Umbilical cord (tissue), 1 donor: ENCODE measurements at regions not wholly inside any gene's neighbourhood (a gene's known extent, or its start where the extent isn't known, plus 50 kb on each side); places are given as distances from the start of the nearest gene placed in this dataset.

ENCODE experiments used
- DNase-seq: peaks from one replicate; pipeline ENCODE4 v3.0.0-alpha.2; 2015; ENCODE audit warnings: low spot score

DNA sequence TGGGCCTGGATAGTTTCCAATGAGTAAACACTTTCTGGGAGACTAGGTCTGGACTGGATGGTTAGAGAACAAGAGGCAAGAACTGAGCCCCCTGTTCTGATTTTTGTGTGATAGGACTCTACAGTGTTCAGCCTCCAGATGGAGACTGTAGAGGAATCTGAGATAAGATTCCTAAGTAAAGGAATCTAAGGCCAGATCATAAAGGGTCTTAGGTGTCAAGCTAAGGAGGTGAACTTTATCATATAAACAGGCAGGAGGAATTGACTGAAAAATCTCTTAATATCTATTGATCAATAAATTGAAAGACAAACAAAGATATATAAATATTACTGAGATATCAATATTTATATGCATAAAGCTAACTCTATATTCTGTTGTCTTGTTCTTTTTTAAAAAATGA lies 449.1 kb upstream of the DAB1 start:
- DNase-seq: no peak

DNA sequence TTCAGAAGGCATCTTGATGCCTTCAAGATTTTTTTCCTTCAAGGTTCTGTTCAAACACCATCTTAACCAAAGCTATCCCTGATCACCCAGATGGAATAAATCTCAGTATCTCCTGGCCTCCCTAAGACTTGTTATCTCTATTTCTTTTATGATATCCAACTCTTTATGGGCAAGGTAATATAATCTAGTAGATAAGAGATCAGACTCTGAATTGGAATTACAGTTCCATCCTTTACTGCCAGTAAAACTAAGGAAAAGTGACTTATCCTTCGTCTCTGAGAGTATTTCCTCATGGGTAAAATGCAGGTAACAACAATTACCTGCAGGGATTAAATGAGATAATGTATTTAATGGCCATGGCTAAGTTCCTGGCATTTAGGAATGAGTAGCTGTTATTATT lies 445.0 kb upstream of the DAB1 start:
- DNase-seq: no peak

DNA sequence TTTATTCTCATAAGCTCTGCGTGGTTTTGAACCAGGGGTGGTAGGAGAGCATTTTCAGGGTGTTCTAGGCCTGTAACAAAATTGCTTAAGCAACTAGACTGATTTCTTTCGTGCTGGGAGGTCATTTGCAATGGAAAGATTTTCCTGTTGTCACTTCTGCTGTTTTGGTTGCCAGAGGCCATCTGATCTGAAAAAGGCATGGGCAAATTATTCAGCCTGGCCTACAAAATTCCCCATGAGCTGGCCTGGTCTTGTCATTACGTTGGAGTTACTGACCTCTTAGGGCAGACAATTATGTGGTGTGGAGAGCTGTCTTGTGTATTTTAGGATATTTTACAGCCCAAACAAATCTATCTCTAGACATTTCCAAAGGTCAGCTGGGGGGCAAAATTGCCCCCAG lies 444.4 kb upstream of the DAB1 start:
- DNase-seq: no peak

DNA sequence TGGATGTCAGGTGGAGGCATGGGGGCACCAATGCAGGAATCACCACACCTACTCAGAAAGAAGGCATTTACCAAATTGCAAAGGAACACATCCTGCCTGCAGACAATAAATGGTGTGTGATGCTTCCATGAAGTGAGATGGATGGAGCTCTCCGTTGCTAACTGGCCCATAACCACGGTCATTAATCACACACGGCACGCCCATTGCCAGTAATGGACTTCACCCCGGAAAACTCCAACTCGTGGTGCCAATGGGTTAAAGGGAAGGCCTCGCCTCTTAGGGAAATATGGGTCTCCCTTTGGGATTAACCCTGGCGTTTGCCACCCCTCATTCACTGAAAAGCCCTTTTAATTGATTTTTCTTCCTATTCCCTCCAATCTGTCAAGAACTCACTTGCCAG lies 443.1 kb upstream of the DAB1 start:
- DNase-seq: no peak

DNA sequence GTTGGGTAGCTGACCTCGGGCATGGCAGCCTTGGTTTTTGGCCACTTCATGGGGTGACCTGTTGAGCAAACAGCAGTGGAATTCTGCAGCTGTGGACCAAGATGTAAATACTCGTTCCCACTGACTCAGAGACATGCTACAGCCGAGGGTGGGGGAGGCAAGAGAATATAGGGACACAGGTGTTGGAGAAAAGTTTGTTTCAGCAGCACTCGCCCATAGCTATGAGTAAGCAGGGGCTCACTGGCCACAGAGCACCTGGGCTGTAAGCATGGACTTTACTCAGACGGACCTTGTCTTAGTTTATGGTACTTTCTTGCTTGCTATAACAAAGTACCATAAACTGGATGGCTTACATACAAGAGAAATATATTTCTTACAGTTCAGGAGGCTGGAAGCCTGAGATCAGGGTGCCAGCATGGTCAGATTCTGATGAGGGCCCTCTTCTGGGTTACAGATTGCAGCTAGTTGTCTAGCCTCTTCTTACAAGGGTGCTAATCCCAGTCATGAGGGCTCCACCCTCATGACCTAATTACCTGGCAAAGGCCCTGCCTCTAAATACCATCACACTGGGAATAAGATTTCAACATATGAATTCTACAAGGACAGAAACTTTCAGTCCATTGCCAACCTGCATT lies 437.2 kb upstream of the DAB1 start:
- DNase-seq: no peak

DNA sequence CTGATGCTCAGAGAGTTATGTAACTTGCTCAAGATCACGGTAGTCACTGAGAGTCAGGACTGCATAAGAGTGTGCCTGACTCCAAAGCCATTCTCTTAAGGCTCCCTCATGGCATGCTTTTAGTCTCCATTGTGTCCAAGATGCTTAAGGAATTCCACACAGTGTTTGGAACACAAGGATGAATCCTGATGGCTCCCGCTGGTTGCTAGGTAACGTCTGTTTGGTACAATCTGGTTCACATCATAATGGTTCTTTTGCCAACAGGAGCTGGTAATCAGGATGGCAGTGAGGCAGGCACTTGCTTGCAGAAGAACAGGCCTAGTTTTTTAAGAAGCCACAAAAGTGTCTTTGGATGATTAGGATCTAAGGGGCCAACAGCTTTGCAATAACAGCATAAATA lies 436.5 kb upstream of the DAB1 start:
- DNase-seq: no peak

DNA sequence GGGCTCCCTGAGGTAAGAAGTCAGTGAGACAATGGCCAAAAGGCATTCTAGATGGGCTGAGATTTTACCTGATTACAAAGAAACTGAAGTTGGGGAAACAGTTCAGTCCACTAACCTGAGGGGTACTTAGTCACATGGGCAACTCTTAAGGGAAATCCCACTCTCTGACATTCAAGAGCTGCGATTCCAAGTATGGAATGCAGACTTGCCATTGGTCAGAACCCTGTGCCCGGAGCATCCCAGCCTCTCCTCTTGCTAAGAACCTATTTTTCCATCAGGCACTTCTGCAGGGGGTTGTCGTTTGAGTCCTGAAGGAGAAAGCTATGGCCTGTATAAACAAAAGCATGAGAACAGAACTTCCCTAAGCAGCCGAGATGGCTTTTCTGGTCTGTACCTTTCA lies 434.9 kb upstream of the DAB1 start:
- DNase-seq: no peak

DNA sequence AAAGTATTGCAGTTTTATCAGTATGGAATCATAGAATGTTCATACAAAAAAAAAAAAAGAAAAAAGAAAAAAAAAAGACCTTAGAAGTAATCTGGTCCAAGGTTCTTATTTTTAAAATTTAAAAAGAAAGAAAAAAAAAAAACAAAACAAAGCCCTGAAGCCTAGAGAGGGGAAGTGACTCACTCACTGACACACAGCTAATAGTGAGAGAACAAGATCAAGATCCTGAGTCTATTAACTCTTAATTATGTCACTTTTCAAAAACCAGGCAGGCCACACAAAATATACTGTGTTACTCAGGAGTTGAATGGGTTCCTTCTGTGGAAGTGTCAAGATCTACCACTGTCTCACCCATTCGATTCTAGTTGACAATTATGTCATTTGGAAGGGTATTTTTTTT lies 433.9 kb upstream of the DAB1 start:
- no peak for DNase-seq

DNA sequence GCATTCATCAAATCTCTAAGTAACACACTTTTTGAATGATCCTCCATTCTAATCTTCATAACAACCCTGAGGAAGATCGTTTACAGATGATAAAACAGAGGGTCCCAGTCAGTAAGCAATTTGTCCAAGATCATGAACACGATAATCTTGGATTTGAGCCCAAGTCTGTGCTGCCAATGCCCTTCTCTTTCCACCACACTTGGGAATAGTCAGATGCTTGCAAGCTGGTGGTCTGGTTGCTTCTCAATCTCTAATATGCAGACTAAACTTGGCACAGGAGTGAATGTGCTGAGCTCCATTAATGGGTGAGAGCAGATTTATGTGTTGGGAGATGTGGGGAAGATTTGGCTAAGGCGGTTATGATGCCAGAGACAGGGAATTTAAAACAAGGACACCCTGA lies 430.6 kb upstream of the DAB1 start:
- peak; percentile 37 for DNase-seq

DNA sequence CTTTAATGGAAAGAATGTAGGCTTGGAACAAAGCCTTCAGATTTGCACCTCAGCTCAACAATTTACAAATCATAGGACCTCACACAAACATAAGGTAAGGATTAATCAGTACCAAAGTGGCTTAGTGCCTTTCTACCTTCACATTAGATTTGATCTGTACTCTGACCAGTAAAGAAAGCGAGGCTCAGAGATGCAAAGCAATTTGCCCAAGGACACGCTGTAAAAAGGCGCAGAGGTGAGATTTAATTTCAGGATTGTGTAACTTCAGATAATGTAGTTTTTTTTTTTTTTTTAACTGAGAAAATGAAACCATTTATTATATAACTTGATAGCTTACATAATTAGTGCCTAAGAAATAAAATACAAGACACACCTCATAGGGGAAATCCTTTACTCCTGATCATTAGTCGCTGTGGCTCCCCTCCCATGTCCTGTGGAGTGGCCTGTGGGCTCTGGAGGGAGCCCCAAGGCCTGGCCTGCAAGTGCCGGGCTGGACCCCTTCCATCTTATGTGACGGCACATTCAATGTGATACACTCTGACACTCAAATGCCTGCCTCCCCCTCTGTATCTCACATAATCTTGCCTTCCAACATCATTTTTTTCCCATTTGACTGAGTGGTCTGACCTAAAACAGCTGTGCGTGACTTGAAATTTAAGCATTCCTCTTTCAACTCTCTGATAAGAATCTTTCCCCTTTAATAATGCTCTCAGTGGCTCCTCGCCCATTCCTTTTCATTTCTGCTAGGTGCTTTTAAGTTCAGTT lies 426.5 kb upstream of the DAB1 start:
- no peak for DNase-seq

DNA sequence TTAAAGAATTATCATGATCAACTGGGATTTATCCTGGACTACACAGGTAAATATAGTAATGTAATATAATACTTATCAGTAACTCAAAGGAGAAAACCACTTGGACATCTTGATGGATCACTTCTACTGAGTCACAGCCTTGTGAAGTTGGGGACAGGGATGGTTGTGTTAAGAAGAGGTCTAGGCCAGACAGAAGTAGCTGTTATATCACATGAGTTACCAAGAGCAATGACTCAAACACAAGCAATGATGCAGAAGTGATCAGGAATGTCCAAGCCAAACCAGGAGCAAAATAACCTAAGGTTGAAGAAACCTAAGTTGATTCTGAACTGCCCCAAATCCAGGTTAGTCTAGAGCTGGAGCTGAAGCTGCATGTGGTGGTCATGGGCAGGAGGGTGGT lies 424.5 kb upstream of the DAB1 start:
- no peak for DNase-seq

DNA sequence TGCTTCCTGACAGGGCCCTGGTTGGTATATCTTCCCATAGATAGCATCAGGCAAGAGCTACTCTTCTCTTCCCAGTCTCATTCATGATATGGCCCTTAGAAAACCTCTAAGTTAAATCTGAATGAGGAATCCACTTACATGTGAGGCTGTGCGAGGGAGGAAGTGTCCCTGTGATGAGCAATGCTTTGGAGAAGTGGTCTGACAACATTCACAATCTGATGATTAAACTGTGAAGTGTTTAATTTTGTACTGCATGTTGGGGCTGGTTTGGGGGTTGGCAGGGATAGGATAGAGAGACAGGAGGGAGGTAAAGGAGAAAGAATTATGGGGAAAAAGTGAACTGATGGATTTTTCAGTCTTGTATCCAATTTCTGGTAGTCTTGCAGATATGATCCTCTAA lies 421.2 kb upstream of the DAB1 start:
- peak; percentile 11 for DNase-seq

DNA sequence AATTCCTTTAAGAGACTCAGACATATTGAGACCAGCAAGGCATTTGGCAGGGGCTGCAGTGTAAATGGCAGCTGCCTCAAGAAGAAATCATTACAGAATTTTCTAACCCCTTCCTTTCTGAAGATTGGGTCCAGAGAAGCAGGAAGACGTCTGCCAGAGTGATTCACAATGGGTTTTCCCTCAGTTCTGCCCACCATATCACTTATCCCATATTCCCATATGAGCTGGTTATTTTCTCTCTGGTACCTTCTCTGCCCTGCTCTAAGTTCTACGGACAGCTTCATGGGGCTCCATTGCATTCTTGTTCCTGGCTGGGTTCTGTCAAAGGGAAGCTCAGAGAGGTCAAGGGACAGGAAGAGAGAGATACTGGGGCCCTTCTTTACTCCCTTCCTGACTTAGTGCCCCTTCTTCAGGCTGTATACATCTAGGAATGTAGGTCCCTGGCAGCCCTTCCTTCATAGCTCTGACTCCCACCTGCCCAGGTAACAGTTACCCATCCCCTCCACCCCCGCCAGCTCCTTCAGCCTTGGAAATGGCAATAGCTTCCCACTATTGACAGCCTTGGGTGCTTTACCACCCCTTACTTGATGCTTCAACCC lies 420.6 kb upstream of the DAB1 start:
- no peak for DNase-seq

DNA sequence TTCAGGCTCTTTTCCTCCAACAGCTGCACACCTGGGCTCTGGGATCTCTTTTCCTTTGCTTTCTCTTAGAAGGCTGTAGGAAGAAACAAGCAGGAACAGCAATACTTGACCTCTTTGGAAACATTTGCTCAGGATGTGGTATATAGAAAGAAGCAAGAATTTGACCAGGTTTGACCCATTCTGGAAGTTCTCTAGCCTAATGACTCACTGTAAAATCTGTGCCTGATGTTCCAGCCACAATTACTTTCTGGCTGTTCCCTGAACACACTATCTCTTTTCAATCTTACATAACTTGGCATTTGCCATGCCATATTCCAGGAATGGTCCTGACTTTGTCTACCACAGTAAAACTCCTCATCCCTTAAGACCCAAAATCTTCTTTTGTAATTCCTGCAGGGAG lies 419.9 kb upstream of the DAB1 start:
- DNase-seq: peak; percentile 20

DNA sequence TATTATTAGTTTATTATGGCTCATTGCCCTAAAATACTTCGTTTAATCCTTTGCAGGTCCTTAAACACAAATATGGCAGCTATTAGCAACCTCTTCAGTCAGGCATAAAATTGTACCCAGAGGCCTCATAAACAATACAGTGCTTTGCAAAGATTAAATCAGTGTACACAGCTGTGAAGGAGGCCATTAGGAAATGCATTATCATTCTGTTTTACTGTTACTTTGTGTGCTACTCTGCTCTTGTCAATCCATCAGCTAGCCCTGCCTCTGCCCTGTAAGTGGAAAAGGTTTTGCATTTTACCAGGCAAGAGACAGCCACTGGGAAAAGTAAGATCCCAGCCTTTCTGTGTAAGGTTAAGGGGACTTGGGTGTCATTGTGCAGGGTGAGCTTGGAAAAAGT lies 415.7 kb upstream of the DAB1 start:
- no peak for DNase-seq

DNA sequence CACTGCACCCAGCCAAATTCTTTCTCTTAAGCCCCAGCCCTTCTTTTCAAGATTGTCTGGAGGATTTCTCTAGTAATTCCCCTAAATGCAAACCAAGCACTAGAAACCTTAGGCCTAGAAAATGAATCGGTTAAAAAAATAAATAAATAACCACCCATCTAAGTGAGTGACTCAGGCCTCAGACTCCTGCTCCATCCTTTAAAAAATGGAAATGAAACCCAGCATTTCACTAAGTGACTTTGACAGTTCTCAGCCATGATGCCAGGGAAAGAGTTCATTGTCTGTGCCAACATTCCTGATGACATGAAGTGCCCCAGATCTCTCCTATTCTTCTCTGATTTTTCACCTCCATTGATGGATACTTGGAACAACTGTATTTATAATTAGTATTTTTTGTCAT lies 415.2 kb upstream of the DAB1 start:
- peak; percentile 36 for DNase-seq

DNA sequence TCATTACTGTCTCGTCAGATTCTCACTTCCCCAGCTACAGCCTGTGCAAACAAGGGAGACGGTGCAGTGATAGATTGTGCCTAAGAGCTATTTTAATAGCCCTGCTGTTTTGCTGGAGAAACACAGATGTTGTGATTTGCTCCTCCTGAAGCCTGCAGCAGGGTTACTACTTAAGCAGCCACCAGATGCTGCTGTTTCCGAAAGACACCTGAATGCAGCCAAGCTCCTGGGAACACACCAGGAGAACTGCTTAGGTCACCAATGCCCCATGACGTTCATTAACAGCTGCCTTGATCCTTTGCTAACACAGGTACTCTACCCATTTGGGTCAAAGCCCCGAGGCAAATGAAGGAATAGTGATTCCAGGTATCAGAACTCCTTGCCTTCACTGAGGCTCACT lies 411.8 kb upstream of the DAB1 start:
- no peak for DNase-seq

DNA sequence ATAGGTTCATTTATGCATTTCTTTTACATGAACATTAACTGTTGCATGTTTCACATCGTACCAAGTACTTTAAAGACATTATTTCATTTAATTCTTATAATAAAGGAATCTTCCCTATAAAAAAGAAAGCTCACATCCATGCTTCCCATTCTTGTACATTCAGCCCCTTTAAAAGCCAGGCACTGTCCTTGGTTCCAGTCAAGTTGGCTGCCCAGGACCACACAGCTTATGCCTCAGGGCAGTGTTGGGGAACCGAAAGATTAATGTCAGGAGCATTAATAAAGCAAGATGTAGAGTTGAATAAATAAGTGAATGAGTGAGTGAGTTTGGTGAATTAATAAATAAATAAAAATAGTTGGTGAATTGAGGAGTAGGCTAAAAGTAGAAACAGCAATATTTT lies 409.4 kb upstream of the DAB1 start:
- no peak for DNase-seq

DNA sequence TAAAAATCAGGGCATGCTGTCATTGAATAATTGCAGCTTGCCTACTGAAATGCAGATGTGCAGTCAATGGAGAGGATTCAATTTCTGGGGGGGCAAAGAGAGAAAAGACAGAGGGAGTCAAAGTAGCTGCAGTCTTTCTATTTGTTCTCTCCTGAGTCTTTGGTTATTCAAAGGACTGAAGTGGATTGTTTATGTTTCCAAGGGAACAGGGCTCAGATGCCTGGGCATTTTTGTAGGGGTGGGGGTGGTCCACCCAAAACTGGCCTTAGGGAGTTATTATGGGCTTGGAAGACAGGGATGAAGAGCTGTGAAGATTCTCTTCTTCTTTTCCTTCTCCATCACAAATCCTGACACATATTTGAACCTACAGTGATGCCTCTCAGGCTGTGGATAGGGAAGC lies 408.8 kb upstream of the DAB1 start:
- no peak for DNase-seq

DNA sequence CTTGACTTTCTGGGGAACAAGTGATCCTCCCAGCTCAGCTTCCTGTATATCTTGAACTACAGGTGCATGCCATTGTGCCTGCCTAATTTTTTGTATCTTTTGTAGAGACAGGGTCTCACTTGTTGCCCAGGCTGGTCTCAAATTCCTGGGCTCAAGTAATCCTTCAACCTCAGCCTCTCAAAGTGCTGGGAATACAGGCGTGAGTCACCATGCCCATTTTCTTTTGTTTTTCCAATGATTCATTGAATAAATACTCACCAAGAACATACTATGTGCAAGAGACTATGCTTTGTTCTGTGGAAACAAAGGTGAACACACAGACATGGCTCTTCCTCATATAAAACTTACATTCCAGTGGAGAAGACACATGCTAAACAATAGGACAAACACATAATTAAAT lies 407.8 kb upstream of the DAB1 start:
- no peak for DNase-seq

DNA sequence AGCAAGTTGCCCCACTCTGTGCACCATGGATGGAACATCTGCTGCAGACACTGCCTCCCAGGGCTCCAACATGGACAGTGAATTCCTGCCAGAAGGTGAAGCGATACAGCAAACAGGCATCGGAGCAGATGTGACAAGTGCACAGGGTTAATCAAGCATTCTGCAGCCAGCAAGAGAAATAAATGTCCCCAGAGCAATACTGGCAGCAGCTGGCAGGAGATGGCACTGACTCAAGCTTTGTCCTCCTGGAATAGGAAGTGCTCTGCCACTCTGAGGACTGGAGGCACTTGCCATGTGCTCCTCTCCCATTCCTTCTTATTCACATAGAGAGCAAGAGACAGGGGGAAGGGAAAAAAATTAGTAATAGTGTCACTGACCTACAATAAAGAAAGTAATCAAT lies 402.7 kb upstream of the DAB1 start:
- no peak for DNase-seq

DNA sequence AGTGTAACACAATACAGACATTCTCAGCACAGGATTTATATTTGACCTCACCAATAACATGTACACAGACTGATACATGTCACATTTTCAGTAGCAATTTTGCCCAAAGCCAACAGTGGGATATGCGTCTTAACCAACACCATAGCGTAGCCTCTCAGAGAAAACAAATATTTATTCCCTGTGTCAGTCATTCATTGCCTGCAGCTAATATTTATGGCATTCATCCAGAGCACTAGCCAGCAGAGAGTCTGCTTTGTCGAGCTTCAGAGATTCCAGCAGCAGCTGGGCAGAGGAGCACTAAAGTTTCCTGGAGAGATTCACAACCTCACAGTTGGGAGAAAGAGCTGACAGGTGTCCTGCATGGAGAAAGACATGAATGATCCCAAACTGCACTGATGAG lies 400.7 kb upstream of the DAB1 start:
- DNase-seq: no peak

DNA sequence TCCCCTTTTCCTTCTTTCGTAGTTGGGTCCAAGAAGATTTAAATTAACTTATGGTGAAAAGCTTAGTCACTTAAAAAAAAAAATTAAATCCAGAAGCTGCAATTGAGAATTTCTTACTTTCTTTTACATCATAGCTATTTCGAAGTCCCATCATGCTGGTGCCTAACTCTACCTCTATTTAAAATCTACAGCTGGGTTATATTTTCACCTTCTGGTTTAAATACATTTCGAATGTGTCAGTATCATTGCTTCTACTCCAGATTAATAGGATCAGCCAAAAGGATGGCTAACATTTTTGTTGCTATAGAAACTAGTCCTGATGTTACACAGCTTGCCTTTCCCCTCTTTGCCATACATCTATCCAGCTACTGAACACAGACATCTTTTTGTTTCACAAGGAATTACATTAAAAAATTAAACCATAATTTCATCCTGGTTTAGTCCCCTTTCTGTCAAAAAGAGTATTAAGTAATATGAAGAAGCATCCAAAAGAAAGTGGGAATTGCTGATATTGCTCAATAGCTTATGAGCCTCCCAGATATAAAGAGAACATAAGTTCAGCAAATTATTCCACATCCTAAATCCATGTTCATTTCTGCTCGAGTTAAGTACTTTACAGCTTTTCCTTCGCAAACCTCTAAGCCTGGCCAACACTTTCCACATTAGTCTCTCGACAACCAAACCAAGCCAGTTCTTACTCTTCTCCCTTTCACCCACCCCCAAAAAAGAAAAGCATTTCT lies 396.7 kb upstream of the DAB1 start:
- peak; percentile 71 for DNase-seq
